Amygdala (tissue), 56 donors: ENCODE measurements at regions not wholly inside any gene's neighbourhood (a gene's known extent, or its start where the extent isn't known, plus 50 kb on each side); places are given as distances from the start of the nearest gene placed in this dataset.

ENCODE experiments used
- DNase-seq, 56 donors: peaks; one replicate each; lab custom pipeline; 2025; lab: John Stamatoyannopoulos, UW

- no peak for DNase-seq
Measured at GRCh38 chr22:22344430-22344829, 99.8 kb downstream of the VPREB1 start.

- no peak for DNase-seq
Measured at GRCh38 chr22:22345781-22346180, 101.2 kb downstream of the VPREB1 start.

GRCh38 chr22:22346401-22347107 lies 102.0 kb downstream of the VPREB1 start:
- DNase-seq: no peak

GRCh38 chr22:22348127-22348814 lies 103.7 kb downstream of the VPREB1 start:
- peak in 39 of 56 donors; percentile 4 to 84 (median 49) for DNase-seq

DNA sequence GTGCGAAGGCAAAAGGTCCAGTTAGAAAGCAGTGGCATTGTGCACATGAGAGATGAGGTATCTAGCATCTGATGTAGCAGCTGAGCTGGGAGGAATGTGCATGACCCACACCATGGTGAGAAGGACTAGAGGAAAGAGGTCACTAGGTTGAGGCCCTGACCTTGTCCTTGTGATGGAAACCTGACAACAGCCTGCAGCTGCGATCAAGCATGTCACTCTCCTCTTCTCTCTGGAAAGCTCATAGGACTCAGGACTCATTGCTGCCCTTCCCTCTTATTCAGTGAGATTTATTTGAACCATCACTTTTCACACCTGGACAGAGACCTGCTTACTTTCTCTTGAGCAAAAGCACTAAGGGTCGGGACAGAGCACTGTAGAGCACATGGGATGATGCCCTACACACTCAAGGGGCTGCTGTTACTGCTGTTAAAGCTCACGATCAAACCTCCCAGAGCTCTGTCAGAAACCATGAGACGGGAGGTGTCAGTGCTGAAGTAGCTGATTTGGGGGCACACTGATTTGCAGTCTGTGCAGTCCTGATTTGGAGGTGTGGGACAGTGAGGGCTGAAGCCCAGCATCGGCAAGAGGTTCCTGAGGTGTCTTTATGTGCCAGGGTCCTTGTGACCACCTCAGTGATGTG lies 104.3 kb downstream of the VPREB1 start:
- no peak for DNase-seq

GRCh38 chr22:22349455-22349836 lies 104.9 kb downstream of the VPREB1 start:
- no peak for DNase-seq

DNA sequence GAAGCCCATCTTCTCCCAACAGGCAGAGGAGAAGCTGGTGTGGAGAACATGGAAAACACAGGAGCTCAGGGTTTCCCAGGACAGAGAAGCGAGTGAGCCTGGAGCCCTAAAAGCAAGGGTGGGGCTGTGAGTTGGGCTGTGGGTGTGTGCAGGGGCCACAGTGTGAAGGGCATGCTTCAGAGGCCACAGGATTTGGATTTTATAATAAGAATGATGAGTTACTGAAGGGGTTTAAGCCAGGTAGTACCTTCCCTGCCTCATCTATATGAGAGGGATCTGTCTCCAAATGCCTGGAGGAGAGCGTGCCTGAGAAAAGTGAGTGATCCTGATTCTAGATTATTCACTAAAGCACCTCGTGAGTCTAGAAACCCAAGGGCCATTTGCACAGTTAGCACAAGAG lies 106.8 kb downstream of the VPREB1 start:
- DNase-seq: no peak

- no peak for DNase-seq
Measured at GRCh38 chr22:22352371-22352999, 107.9 kb downstream of the VPREB1 start.

GRCh38 chr22:22355096-22355834 lies 110.7 kb downstream of the VPREB1 start:
- no peak for DNase-seq

- peak in 48 of 56 donors; percentile 7 to 82 (median 51) for DNase-seq
Measured at GRCh38 chr22:22357024-22357883, 112.7 kb downstream of the VPREB1 start.

DNA sequence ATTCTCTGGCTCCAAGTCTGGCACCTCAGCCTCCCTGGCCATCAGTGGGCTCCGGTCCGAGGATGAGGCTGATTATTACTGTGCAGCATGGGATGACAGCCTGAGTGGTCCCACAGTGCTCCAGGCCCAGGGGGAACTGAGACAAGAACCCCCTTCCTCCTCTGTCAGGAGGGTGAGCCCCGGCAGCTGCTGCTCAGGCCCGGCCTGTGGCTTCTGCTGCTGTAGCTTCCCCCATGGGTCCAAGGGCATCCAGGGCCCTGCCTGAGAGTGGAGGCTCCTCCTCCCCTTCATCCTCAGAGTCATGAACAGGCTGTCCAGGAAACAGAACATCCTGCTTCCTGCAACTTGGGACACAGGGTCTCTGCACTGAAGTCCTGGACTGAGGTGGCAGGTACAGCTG lies 113.6 kb downstream of the VPREB1 start:
- DNase-seq: no peak

GRCh38 chr22:22358686-22359085 lies 114.1 kb downstream of the VPREB1 start:
- DNase-seq: no peak

DNA sequence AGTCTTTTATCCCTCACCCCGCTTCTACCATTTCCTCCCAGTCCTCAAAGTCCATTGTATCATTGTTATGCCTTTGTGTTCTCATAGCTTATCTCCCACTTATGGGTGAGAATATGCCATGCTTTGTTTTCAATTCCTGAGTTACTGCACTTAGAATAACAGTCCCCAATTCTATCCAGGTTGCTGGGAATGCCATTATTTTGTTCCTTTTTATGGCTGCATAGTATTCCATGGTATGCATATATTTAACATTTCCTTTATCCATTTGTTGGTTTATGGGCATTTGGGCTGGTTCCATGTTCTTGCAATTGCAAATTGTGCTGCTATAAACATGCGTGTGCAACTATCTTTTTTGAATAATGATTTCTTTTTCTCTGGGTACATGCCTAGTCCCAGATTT lies 114.9 kb downstream of the VPREB1 start:
- DNase-seq: no peak

DNA sequence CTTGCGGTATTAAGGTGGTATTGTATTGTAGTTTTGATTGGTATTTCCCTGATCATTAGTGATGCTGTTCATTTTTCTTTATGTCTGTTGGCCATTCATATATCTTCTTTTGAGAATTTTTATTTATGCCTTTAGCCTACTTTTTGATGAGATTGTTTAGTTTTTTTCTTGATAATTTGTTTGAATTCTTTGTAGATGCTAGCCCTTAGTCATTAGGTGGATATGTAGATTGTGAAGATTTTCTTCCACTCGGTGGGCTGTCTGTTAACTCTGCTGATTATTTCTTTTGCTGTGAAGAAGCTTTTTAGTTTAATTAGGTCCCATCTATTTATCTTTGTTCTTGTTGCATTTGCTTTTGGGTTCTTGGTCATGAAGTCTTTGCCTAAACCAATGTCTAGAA lies 115.4 kb downstream of the VPREB1 start:
- DNase-seq: no peak

GRCh38 chr22:22362311-22362710 lies 117.7 kb downstream of the VPREB1 start:
- no peak for DNase-seq

DNA sequence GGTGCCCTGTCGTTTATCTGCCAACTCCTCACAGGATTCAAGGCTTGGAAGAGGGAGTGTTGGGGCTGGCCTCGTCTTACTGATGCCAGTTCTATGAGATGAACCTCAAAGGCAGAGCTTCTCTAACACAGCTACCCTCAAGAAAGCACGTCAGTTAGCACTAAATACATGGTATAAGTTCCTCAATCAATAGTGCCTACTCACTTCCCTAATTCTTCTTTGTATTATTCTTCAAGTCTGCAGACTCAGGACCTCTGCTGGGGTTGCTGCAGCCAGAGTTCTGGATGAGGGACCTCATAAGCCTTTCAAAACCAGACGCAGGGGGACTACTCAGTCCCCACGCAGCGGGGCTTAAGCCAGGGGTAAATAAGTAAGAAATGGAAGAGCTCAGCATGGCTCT lies 118.3 kb downstream of the VPREB1 start:
- no peak for DNase-seq

- DNase-seq: no peak
Measured at GRCh38 chr22:22364207-22364606, 119.6 kb downstream of the VPREB1 start.

DNA sequence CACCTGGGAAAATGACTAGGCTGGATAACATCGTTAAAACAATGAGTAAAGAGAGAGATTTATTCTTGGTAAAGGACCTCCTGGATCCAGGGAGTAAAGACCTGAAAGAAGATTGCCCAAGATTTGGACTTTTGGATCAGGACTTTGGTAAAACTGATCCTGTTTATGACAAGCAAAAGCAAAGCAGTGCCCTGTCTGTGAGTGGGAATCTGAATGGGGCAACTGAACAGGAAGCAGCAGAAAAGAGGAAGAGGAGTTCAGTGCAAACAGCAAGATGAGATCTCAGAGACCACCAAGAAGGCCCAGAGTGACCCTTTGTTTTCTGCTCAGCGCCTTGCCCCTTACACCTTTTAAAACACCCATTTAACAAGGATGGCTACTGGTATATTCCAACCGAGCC lies 122.0 kb downstream of the VPREB1 start:
- no peak for DNase-seq

DNA sequence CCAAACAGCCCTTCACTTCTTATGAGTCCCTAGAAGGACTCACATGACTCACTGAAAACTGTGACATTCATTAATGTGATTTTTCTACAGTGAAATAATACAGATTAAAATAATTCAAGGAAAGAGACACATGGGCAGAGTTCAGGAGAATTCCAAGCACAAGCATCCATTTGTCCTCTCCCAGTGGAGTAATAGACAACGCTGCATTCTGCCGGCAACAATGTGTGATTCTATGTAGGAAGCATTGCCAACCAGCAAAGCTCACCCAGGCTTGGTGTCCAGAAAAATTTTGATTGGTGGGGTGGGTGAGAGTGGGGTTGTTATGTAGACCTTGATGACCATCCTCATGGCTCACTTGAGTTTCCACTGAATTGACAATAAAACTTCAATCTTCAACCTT lies 123.9 kb downstream of the VPREB1 start:
- peak in 6 of 56 donors; percentile 7 to 40 (median 32) for DNase-seq
